Epithelial cell of esophagus (primary cell): ENCODE measurements at regions not wholly inside any gene's neighbourhood (a gene's known extent, or its start where the extent isn't known, plus 50 kb on each side); places are given as distances from the start of the nearest gene placed in this dataset.

Source experiments
- DNase-seq: peaks from one replicate; pipeline ENCODE4 v3.0.0; 2010; ENCODE audit warnings: low read depth
- H3K4me3 ChIP-seq: 2 replicates; pipeline ENCODE4 v1.5.1; 2011; ENCODE audit warnings: mild to moderate bottlenecking, low read length, control low read depth
- CTCF ChIP-seq: IDR thresholded peaks from 2 replicates; pipeline ENCODE4 v1.5.1; 2011; ENCODE audit warnings: low read depth, mild to moderate bottlenecking, low read length, control low read depth, inconsistent platforms; ENCODE audit not compliant: insufficient read depth; ENCODE audit errors: missing control alignments

GRCh38 chr15:47394286-47394809 is 323.0 kb upstream of the SEMA6D start:
- H3K4me3 ChIP-seq = no peak overlapping the region
- TF ChIP-seq CTCF = no peak
- no peak for DNase-seq

DNA sequence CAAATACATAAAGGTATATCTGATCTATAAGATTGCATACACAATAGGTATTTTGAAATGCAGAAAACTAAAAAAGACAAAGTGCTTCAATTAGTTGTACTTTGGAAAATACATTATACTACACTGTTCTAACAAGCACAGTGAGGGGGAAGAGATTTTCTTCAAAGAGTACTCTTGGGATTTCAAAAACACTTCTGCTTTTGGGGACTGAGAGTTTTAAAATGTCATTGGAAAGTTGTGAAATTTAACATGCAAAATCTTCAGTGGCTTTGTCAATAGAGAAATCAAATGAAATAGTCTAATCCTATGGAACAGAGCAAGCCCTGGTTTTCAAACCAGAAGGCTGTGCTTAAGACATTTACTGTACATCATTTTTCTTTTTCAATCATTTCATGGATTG is 322.2 kb upstream of the SEMA6D start:
- TF ChIP-seq CTCF = no peak
- H3K4me3 ChIP-seq = no peak overlapping the region
- DNase-seq = no peak

DNA sequence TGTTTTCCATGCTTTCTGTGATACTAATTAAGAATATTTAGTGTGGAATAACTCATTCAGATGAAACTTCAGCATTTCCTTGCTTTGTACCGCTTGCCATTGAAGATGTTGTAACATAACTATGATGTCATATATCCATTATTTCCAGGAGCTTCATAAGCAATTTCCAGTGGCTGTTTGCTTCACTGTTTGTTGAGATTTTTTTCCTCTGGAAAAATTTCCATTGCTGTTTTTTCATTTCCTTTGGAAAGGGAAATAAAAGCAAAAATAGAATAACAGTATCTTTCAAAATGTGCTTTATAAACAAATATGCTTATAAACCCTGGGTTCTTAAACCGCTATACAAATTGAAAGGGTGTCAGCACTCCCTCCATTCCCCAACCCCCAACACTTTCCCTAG is 319.6 kb upstream of the SEMA6D start:
- H3K4me3 ChIP-seq = no peak overlapping the region
- no peak for DNase-seq
- TF ChIP-seq CTCF = no peak

DNA sequence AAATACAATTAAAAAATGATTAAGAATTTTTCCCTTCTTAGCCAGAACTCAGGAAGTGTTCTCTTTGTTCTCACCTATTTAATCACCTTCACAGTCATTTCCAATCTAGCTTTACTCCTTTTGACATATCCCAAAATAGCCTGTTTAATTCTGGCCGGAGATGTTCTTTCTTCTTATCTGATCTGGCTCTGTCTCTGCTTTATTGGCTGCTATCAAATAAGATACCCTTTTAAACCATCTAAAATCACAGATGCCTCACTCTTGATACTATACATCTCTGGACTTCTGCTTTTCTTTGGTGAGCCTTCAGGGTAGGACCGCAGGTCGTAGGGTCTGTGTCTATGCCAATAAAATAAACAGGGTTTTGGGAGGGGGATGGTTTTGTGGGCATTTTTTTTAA is 319.2 kb upstream of the SEMA6D start:
- H3K4me3 ChIP-seq = no peak overlapping the region
- DNase-seq = no peak
- no peak for TF ChIP-seq CTCF

DNA sequence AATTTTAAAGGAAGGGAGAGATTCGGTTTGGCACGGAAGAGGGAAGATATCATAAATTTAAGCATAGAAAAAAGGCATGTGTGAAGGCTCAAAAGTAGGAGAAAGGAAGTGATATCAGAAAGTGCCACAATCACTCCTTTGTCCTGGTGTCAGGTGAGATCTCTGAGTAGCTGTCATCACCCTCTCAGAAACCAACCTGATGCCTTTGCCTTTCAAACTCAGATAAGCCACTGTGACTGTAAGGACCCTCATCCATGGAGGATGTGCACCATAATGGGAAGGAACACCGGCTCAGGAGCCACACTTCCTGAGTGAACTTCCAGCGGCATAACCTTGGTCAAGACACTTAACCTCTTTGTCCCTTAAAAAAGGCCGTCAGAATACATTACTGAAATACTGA is 318.7 kb upstream of the SEMA6D start:
- no peak for TF ChIP-seq CTCF
- DNase-seq = no peak

DNA sequence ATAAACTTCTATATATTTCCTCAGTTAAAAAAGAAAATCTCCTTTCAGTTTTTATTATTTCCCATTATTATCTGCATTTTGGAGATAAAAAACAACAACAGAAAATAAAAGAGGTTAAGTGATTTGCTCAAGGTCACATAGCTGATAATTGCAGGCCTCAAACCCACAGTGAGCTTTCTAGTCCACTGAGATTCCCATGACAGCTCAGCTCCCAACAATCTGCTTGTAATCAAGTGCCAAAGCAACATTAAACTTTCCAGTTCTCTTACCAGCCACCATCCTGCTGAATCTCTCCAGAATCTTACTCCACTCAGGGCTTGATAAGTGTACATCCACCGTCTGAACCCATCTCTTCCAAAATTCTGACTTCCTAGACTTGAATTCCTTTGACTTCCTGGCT is 318.2 kb upstream of the SEMA6D start:
- no peak for DNase-seq
- TF ChIP-seq CTCF = no peak
- H3K4me3 ChIP-seq = no peak overlapping the region

More for the DNA sequence above, 318.7 kb upstream of the SEMA6D start:
- no peak overlapping the region for H3K4me3 ChIP-seq

DNA sequence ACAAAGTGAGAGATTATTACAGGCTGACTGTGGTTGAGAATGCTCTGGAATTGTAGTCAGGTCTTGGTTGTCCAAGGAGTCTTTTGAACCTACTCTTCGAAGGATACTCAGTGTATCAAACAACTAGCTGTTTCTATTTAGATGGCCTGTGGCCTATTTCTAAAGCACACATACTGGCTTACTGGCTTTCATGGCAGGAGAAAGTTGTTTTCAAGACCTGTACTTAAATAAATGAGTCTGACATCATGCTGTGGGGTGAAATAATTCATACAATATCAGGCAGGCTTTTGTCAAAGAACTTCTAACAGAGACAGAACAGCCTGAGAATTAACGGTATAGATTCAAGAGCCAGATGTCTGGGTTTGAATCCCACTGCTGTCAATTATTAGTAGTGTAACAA is 316.7 kb upstream of the SEMA6D start:
- DNase-seq = no peak
- no peak overlapping the region for H3K4me3 ChIP-seq
- TF ChIP-seq CTCF = no peak
